ENCODE measurements at regions not wholly inside any gene's neighbourhood (a gene's known extent, or its start where the extent isn't known, plus 50 kb on each side); places are given as distances from the start of the nearest gene placed in this dataset.

DNA sequence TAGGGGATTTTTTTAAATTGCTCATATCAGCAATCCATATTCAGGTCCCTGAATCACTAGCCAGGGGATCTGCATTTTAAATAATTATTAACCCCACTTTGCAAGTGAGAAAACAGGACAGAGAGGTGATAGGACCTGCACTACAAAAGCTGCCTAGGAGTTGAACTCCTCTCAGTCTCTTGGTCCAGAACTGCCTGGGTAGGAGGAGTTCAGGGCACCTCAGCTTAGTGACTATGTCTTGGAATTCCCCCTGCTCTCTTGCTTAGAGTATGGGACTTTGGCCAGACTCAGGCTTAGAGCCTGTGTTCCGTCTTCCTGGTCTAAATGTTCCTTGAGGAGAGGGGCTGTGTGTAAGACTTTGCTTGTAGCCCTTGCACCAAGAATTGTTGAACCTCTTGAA lies 68.2 kb upstream of the WSCD2 start:
- Histone ChIP-seq H3K9me3 (no peaks in the 10 kb centered on the region), H3K27ac (no peak overlapping the region), H3K27me3 (no peaks in the 10 kb centered on the region), H3K36me3 (no peaks in the 10 kb centered on the region), H3K4me1 (peaks cover 0 to 11% (median 8%) of the 10 kb centered on the region in 4 donors), H3K4me3 (no peak overlapping the region)
- no peak for DNase-seq
- TF ChIP-seq EP300 (IDR thresholded peaks at IDR 0.05) (no peak), POLR2AphosphoS5 (IDR thresholded peaks at IDR 0.05) (no peak), POLR2A (IDR thresholded peaks at IDR 0.05) (no peak)
- TF ChIP-seq, protein P1, sequence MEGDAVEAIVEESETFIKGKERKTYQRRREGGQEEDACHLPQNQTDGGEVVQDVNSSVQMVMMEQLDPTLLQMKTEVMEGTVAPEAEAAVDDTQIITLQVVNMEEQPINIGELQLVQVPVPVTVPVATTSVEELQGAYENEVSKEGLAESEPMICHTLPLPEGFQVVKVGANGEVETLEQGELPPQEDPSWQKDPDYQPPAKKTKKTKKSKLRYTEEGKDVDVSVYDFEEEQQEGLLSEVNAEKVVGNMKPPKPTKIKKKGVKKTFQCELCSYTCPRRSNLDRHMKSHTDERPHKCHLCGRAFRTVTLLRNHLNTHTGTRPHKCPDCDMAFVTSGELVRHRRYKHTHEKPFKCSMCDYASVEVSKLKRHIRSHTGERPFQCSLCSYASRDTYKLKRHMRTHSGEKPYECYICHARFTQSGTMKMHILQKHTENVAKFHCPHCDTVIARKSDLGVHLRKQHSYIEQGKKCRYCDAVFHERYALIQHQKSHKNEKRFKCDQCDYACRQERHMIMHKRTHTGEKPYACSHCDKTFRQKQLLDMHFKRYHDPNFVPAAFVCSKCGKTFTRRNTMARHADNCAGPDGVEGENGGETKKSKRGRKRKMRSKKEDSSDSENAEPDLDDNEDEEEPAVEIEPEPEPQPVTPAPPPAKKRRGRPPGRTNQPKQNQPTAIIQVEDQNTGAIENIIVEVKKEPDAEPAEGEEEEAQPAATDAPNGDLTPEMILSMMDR (IDR thresholded peaks at IDR 0.05): no peak
- 29 to 67% methylated on average over 1 of the region's 1 CpG for WGBS, 2 donors
- intact Hi-C loops (cut with DNase I): no loop called here

DNA sequence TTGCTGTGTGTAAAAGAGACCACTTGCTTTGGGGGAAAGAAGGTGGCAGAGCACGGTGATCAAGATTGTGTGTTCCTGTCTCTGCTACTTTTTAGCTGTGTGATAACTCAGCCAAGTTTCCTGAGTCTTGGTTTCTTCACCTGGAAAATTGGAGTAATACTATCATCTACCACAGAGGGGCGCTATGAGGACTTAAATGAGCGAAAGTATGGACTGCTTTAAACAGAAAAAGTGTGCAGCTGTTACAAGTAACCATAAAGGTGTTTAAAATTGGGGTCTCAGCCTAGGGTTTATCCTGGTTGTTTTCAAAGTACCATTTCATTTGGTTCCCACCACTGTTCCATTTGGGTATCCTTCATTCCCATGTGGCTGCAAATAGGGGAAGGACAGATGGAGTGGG lies 65.9 kb upstream of the WSCD2 start:
- Histone ChIP-seq H3K27ac (no peak overlapping the region), H3K36me3 (no peaks in the 10 kb centered on the region), H3K4me1 (peaks cover 0 to 11% (median 8%) of the 10 kb centered on the region in 4 donors), H3K27me3 (no peaks in the 10 kb centered on the region), H3K9me3 (no peaks in the 10 kb centered on the region), H3K4me3 (no peak overlapping the region)
- WGBS, 2 donors: 18 to 22% methylated on average over 3 of the region's 3 CpGs
- no peak for TF ChIP-seq POLR2AphosphoS5 (IDR thresholded peaks at IDR 0.05)
- TF ChIP-seq, protein P1 (IDR thresholded peaks at IDR 0.05): no peak
- TF ChIP-seq POLR2A (IDR thresholded peaks at IDR 0.05): no peak
- TF ChIP-seq EP300 (IDR thresholded peaks at IDR 0.05): no peak
- DNase-seq: no peak
- intact Hi-C loops (cut with DNase I): no loop called here

DNA sequence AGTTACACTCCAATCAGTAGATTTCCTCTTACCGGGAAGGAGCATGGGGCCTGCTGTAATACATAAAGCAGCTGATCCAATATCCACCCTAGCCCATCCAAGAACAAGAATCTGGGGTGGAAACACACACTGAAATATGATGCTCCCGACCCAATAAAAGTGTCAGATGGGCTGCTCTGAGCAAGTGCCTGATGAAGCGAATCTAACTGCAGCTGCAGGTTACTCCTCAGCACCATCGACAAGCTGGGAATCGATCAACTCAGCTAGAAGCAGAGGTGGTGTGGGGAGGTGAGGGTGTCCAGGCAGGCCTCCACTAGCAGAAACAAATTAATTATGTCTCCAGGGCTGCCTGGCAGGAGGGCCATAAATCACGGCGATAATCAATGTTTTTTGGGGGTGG lies 64.0 kb upstream of the WSCD2 start:
- Histone ChIP-seq H3K27me3 (no peaks in the 10 kb centered on the region), H3K27ac (no peak overlapping the region), H3K9me3 (no peaks in the 10 kb centered on the region), H3K4me1 (peaks cover 0 to 6% (median 5%) of the 10 kb centered on the region in 4 donors), H3K4me3 (no peak overlapping the region), H3K36me3 (no peaks in the 10 kb centered on the region)
- DNase-seq: no peak
- 62 to 64% methylated on average over 7 of the region's 7 CpGs for WGBS, 2 donors
- no peak for TF ChIP-seq EP300 (IDR thresholded peaks at IDR 0.05)
- TF ChIP-seq POLR2A (IDR thresholded peaks at IDR 0.05): no peak
- no peak for TF ChIP-seq POLR2AphosphoS5 (IDR thresholded peaks at IDR 0.05)
- intact Hi-C loops (cut with DNase I): no loop called here

DNA sequence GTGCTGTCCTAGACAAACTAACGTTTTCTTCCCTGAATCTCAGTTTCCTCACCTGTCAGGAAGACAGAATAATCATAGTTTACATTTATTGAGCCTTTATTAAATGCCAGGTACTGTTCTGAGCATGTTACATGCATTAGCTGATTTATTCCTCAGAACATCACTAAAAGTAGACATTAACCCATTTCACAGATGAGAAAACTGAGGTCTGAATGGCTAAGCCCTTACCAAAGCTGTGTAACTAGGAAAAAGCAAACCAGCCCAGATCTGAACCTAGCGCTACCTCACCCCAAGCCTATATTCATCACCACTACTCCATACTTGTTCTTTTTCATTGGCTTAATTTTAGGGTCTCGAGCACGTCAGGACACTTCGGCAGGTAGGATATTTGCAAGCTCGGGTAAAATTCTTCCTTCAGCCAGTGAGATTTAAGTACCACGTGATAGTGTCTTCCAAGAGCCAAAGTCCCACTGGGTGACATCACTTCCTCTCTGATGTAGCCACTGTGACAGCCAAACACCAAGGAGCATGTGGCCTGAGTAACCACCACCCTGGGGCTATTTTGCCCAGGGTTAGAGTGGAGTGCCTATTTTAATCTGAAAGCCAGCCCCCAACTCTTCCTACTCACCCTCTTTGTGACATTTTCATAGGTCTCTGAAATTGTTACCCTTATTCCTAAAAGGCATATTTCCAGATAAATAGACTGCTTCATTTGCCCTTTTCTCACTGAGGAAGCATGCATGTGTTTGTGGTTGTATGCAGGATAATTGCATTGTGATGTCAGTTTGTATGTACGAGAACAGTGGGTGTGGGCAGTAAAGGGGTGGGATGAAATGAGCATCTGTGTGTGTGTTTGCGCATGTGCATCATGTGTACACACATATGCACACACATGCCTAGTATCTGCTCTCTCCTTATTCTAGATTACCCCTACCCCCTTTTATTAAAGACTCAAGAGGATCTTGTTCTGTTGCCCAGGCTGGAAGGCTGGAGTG lies 62.2 kb upstream of the WSCD2 start:
- Histone ChIP-seq H3K27me3 (no peaks in the 10 kb centered on the region), H3K9me3 (no peaks in the 10 kb centered on the region), H3K4me1 (no peaks in the 10 kb centered on the region), H3K36me3 (no peaks in the 10 kb centered on the region), H3K4me3 (no peak overlapping the region), H3K27ac (no peak overlapping the region)
- 52 to 65% methylated on average over 9 of the region's 9 CpGs for WGBS, 2 donors
- DNase-seq: no peak
- intact Hi-C loops (cut with DNase I): no loop called here
- TF ChIP-seq, protein P1 (IDR thresholded peaks at IDR 0.05): no peak
- no peak for TF ChIP-seq POLR2AphosphoS5 (IDR thresholded peaks at IDR 0.05)
- no peak for TF ChIP-seq POLR2A (IDR thresholded peaks at IDR 0.05)
- no peak for TF ChIP-seq EP300 (IDR thresholded peaks at IDR 0.05)

DNA sequence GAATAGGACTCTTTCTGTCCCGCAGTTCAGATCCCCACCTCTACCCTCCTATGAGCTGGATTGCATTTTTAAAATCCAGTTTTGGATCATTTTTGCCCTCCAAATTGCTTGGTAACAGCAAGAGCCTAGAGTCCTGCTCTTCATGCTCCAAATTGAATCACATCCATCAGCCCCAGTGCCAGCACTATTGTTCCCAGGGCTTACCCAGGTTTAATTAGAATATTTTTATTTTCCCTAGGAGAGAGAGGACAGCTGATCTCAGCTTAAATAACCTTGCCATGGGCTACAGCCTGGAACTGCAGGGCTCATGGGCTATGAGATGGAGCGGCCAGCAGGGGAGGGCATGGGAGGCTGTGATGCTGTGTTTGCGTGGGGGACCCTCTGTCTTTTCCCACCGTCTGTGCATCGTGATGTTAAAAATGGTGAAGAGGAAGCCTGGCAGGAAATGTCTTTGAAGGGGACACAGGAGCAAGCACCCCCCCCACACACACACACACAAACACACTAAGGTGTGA lies 59.4 kb upstream of the WSCD2 start:
- H3K27ac ChIP-seq: no peak overlapping the region
- H3K9me3 ChIP-seq: no peaks in the 10 kb centered on the region
- WGBS, 2 donors: 56 to 78% methylated on average over 5 of the region's 5 CpGs
- intact Hi-C loops (cut with DNase I): no loop called here
- H3K27me3 ChIP-seq: no peaks in the 10 kb centered on the region
- no peak overlapping the region for H3K4me3 ChIP-seq
- TF ChIP-seq, protein P1 (IDR thresholded peaks at IDR 0.05): no peak
- TF ChIP-seq POLR2A (IDR thresholded peaks at IDR 0.05): no peak
- TF ChIP-seq EP300 (IDR thresholded peaks at IDR 0.05): no peak
- TF ChIP-seq POLR2AphosphoS5 (IDR thresholded peaks at IDR 0.05): no peak
- no peak for DNase-seq
- no peaks in the 10 kb centered on the region for H3K36me3 ChIP-seq
- H3K4me1 ChIP-seq: no peaks in the 10 kb centered on the region
